GM12865 (cell line): ENCODE measurements at regions not wholly inside any gene's neighbourhood (a gene's known extent, or its start where the extent isn't known, plus 50 kb on each side); places are given as distances from the start of the nearest gene placed in this dataset.

Source experiments
- DNase-seq: peaks from one replicate; pipeline ENCODE4 v3.0.0; 2010; ENCODE audit warnings: low read depth
- H3K4me3 ChIP-seq: 2 replicates; pipeline ENCODE4 v1.5.1; 2011; ENCODE audit warnings: mild to moderate bottlenecking, low read depth, low read length, control low read depth
- TF ChIP-seq, protein P1 (sequence below): IDR thresholded peaks from 2 replicates; pipeline ENCODE4 v1.5.1; 2011; ENCODE audit warnings: low read length, control low read depth, low read depth, inconsistent platforms; ENCODE audit not compliant: insufficient read depth; ENCODE audit errors: missing control alignments

DNA sequence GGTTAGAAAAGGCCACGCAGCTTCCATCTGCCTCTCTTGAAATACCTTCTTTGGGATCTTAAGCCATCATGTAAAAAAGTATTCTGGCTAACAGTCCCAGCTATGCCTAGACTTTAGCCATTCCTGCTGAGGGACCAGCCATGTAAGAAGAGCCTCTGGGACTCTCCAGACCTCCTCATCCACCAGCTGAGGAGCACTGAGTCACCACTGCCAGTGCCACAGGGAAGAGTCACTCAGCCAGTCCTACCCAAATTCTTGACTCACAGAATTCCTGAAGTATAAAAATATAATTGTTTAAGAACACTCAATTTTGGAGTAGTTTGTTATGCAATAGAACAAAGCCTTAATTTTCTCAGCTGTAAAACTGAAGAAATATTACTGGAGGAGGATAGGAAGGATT, 436.7 kb downstream of the ZEB2 start:
- no peak overlapping the region for H3K4me3 ChIP-seq
- DNase-seq, result no peak
- TF ChIP-seq, protein P1, sequence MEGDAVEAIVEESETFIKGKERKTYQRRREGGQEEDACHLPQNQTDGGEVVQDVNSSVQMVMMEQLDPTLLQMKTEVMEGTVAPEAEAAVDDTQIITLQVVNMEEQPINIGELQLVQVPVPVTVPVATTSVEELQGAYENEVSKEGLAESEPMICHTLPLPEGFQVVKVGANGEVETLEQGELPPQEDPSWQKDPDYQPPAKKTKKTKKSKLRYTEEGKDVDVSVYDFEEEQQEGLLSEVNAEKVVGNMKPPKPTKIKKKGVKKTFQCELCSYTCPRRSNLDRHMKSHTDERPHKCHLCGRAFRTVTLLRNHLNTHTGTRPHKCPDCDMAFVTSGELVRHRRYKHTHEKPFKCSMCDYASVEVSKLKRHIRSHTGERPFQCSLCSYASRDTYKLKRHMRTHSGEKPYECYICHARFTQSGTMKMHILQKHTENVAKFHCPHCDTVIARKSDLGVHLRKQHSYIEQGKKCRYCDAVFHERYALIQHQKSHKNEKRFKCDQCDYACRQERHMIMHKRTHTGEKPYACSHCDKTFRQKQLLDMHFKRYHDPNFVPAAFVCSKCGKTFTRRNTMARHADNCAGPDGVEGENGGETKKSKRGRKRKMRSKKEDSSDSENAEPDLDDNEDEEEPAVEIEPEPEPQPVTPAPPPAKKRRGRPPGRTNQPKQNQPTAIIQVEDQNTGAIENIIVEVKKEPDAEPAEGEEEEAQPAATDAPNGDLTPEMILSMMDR, result no peak

DNA sequence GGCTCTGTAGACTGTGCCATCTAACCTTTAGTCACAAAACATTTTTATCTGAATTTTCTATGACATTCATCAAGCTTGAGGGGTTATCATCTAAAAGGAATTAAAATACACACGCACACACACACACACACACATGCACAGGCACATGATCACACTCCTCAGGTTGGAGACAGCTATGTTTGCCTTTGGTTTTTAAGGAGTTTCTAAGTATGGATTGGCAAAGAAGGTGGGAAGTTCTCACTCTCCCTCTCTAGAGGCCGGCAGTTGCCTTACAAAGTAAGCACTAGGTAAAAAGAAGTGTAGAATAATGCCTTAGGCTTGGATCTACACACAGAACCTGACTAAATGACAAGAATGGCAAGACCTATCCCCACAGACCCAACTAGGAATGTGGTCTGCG, 437.1 kb downstream of the ZEB2 start:
- DNase-seq, result no peak
- TF ChIP-seq, protein P1, result no peak
- H3K4me3 ChIP-seq, result no peak overlapping the region

DNA sequence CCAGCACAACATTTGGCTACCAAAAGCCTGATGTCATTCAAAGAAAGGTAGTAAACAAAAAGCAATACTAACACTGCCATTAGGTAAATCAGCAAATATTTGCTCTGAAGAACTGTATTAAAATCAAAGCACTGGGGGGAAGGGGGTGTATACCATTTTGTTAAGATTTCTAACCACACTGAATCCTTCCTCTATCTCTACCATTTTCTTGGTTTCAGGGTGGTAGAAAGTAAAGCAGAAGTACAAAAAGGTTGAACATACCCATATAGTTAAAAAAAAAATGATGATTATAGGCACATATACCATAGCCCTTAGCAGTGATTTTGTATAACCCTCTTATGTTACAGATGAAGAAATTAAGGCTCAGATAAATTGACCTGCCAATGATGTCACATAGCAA, 437.6 kb downstream of the ZEB2 start:
- TF ChIP-seq, protein P1, result no peak
- no peak overlapping the region for H3K4me3 ChIP-seq
- no peak for DNase-seq

- DNase-seq, result no peak
- H3K4me3 ChIP-seq, result no peak overlapping the region
- TF ChIP-seq, protein P1, result no peak
These were observed 438.6 kb downstream of the ZEB2 start for GRCh38 chr2:144081272-144081671.

GRCh38 chr2:144079803-144080202, 440.1 kb downstream of the ZEB2 start:
- TF ChIP-seq, protein P1, result no peak
- DNase-seq, result no peak
- no peak overlapping the region for H3K4me3 ChIP-seq

GRCh38 chr2:144078802-144079724, 440.9 kb downstream of the ZEB2 start:
- no peak for DNase-seq
- TF ChIP-seq, protein P1, result no peak
- H3K4me3 ChIP-seq, result no peak overlapping the region
